Tibial nerve (tissue), 4 donors: ENCODE measurements at regions not wholly inside any gene's neighbourhood (a gene's known extent, or its start where the extent isn't known, plus 50 kb on each side); places are given as distances from the start of the nearest gene placed in this dataset.

Experiments
- CTCF ChIP-seq, 5 experiments: fragments of 200-600 bp in 3 of 5; fragments of 450-650 bp in 2 of 5; sonication (generic) in 3 of 5; IDR thresholded peaks; one replicate each; pipeline ENCODE4 v1.5.1; 2016 to 2019; ENCODE audit warnings: antibody characterized with exemption in 5 of 5, mild to moderate bottlenecking in 3 of 5, moderate library complexity in 2 of 5
- EP300 ChIP-seq, 2 donors: sonication (generic); formaldehyde crosslinking; IDR thresholded peaks; one replicate each; pipeline ENCODE4 v1.6.1; 2017; ENCODE audit warnings: antibody characterized with exemption in 2 of 2, mild to moderate bottlenecking in 1 of 2

GRCh38 chr14:71610149-71610548, 322.1 kb upstream of the RGS6 start:
- TF ChIP-seq CTCF (IDR thresholded peaks at IDR 0.05) (no peak), EP300 (IDR thresholded peaks at IDR 0.05) (no peak)
